ENCODE measurements at regions not wholly inside any gene's neighbourhood (a gene's known extent, or its start where the extent isn't known, plus 50 kb on each side); places are given as distances from the start of the nearest gene placed in this dataset.

- no peak for DNase-seq (ENCODE audit: missing footprints)
- intact Hi-C loops (cut with DNase I): no loop called here
- no peak for ATAC-seq
Observed at GRCh38 chr12:84696281-84696680, 216.3 kb downstream of the SLC6A15 start.

GRCh38 chr12:84694116-84694515 lies 218.5 kb downstream of the SLC6A15 start:
- ATAC-seq (no peak), DNase-seq (ENCODE audit: missing footprints) (no peak)
- intact Hi-C loops (cut with DNase I): no loop called here

GRCh38 chr12:84692071-84692470 lies 220.5 kb downstream of the SLC6A15 start:
- DNase-seq (ENCODE audit: missing footprints): no peak
- no peak for ATAC-seq
- intact Hi-C loops (cut with DNase I): no loop called here

- intact Hi-C loops (cut with DNase I): no loop called here
- DNase-seq (ENCODE audit: missing footprints): no peak
- ATAC-seq: no peak
Observed at GRCh38 chr12:84691266-84691665, 221.3 kb downstream of the SLC6A15 start.

DNA sequence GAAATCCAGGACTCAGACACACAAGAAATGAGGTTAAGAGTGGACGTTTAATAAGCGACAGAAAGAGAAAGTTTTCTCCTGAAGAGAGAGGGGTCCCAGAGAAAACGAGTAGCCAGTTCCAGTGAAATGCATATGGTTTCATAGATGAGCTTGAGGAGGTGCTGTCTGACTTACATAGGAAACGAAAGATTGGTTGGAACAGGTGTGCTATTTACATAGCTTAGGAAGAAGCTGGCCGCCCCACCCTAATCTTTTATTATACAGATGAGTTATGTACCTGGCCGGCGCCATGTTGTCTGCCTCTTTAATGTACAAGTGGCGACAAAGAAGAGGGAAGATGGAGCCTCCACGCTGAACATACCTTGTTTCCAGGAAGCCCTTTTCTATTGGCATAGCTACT lies 223.0 kb downstream of the SLC6A15 start:
- intact Hi-C loops (cut with DNase I): no loop called here
- DNase-seq (ENCODE audit: missing footprints): peak; percentile 52
- ATAC-seq: no peak

DNA sequence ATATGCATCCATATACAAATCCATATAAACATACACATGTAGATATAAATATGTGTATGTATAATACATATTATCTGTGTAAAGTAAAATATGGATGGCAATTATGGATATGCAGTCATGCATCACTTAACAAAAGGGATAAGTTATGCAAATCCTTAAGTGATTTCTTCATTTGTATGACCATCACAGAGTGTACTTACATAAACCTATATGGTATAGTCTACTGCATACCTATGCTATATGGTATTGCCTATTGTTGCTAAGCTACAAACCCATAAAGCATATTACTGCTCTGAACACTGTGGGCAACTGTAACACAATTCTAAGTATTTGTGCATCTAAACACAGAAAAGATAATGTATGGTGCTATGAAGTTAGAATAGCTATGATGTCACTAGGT lies 227.2 kb downstream of the SLC6A15 start:
- ATAC-seq (no peak), DNase-seq (ENCODE audit: missing footprints) (no peak)
- intact Hi-C loops (cut with DNase I): no loop called here

- ATAC-seq (no peak), DNase-seq (ENCODE audit: missing footprints) (no peak)
- intact Hi-C loops (cut with DNase I): no loop called here
Observed at GRCh38 chr12:84676787-84677186, 235.8 kb downstream of the SLC6A15 start.

- DNase-seq (ENCODE audit: missing footprints): no peak
- ATAC-seq: no peak
- intact Hi-C loops (cut with DNase I): no loop called here
Observed at GRCh38 chr12:84661786-84662185, 250.8 kb downstream of the SLC6A15 start.

GRCh38 chr12:84660139-84660538 lies 252.5 kb downstream of the SLC6A15 start:
- DNase-seq (ENCODE audit: missing footprints) (no peak), ATAC-seq (no peak)
- intact Hi-C loops (cut with DNase I): no loop called here

GRCh38 chr12:84658877-84659276 lies 253.7 kb downstream of the SLC6A15 start:
- DNase-seq (ENCODE audit: missing footprints) (no peak), ATAC-seq (no peak)
- intact Hi-C loops (cut with DNase I): no loop called here

DNA sequence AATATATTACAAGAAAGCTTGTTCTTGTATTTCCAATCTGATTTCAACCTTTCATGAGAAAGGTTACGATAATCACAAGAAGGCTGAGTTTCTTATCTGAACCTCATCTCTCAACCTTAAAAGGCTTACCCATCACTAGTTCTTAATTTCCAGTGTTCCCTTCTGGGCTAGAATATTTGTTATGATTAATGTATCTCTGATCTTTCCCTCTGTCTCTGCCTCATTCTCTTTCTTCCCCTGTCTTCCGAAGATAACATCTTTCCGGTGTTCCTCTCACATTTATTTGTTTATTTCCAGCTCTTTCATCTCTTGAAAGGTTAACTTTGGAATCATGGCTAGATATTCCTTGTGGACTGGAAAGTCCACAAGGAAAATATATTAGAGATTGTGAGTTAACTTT lies 255.9 kb downstream of the SLC6A15 start:
- intact Hi-C loops (cut with DNase I): no loop called here
- DNase-seq (ENCODE audit: missing footprints) (no peak), ATAC-seq (no peak)

DNA sequence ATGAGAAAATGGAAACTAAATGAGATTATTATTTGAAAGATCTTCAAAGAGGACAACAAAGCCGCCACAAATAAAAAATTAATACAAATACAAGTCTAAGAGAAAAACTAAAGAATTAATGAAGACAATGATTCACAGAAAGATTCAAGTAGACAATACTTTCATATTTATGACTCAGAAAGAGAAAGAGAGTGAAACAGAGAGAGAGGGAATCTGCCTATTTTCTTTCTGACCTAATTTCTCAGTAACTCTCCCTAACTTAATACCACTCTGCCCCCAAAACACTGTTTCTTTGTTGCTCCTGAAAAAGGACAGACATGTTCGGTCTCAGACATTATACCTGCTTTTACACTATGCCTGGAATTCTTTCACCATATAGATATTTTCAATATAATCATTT lies 259.1 kb downstream of the SLC6A15 start:
- ATAC-seq (no peak), DNase-seq (ENCODE audit: missing footprints) (no peak)
- intact Hi-C loops (cut with DNase I): no loop called here

- DNase-seq (ENCODE audit: missing footprints) (no peak), ATAC-seq (no peak)
- intact Hi-C loops (cut with DNase I): no loop called here
Observed at GRCh38 chr12:84648425-84648824, 264.2 kb downstream of the SLC6A15 start.

DNA sequence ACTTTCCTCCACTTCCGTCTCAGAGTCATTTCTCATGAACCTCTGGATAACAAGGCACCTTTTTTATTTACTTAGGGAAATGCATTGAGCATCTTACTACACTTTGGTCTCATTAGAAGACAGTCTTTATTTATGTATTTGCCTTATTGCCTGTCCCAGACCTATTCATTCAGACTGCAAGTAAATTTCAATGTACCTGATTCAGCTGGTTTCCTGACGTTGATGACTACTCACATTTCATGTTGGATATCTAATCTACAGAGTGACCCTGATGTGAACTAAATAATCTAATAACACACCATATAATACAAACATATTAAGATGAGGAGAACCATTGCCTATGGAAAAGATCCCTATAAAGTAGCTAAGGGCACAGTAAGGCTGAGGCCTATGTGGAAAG lies 267.7 kb downstream of the SLC6A15 start:
- ATAC-seq (no peak), DNase-seq (ENCODE audit: missing footprints) (no peak)
- intact Hi-C loops (cut with DNase I): no loop called here

GRCh38 chr12:84643993-84644392 lies 268.6 kb downstream of the SLC6A15 start:
- no peak for ATAC-seq
- DNase-seq (ENCODE audit: missing footprints): no peak
- intact Hi-C loops (cut with DNase I): no loop called here

- intact Hi-C loops (cut with DNase I): no loop called here
- DNase-seq (ENCODE audit: missing footprints) (no peak), ATAC-seq (no peak)
Observed at GRCh38 chr12:84641940-84642545, 270.6 kb downstream of the SLC6A15 start.

GRCh38 chr12:84638811-84639368 lies 273.7 kb downstream of the SLC6A15 start:
- DNase-seq (ENCODE audit: missing footprints): no peak
- intact Hi-C loops (cut with DNase I): no loop called here
- no peak for ATAC-seq

- ATAC-seq (no peak), DNase-seq (ENCODE audit: missing footprints) (no peak)
- intact Hi-C loops (cut with DNase I): no loop called here
Observed at GRCh38 chr12:84637926-84638325, 274.7 kb downstream of the SLC6A15 start.

- no peak for ATAC-seq
- intact Hi-C loops (cut with DNase I): no loop called here
- no peak for DNase-seq (ENCODE audit: missing footprints)
Observed at GRCh38 chr12:84636801-84637290, 275.8 kb downstream of the SLC6A15 start.

DNA sequence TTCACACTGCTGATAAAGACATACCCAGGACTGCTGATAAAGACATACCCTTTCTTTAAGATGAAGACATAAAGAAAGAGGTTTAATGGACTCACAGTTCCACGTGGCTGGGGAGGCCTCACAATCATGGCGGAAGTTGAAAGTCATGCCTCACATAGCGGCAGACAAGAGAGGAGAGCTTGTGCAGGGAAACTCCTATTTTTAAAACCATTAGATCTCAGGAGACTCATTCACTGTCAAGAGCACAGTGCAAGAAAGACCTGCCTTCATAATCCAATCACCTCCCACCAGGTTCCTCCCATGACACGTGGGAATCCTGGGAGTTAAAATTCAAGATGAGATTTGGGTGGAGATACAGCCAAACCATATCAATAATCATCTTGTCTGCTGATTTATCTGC lies 278.1 kb downstream of the SLC6A15 start:
- DNase-seq (ENCODE audit: missing footprints) (no peak), ATAC-seq (no peak)
- intact Hi-C loops (cut with DNase I): no loop called here

DNA sequence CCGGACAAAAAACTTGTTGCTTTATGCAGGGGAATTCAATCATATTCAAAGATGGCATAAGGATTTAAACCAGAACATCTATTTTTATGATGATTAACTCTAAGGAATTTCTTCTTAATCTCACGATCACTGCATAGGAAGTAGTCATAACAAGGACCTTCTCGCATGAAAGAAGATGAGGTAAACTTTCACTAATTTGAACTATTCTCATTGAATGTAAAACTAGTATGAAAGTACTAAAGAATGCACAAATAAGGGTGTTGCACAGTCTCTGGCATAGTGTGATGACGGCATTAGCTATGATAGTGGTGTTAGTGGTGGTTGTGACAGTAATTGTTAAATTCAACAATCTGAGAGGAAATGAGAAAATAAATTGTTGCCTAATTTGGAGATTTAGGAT lies 280.0 kb downstream of the SLC6A15 start:
- ATAC-seq (no peak), DNase-seq (ENCODE audit: missing footprints) (no peak)
- intact Hi-C loops (cut with DNase I): no loop called here

All from Right ventricle myocardium inferior (tissue), 1 donor.